Neuronal stem cell (in vitro differentiated cells): ENCODE measurements at regions not wholly inside any gene's neighbourhood (a gene's known extent, or its start where the extent isn't known, plus 50 kb on each side); places are given as distances from the start of the nearest gene placed in this dataset.
A peak's percentile ranks its signal among the peaks of the same experiment; 100 is the strongest.
"Not testable (repeated sequence)": the region's sequence is repeated elsewhere in the genome, so short reads cannot be mapped to it uniquely, and the experiment has no call there.

ENCODE experiments used
- DNase-seq: peaks from one replicate; pipeline ENCODE4 v3.0.0-alpha.2; 2013; ENCODE audit warnings: low spot score
- H2AFZ ChIP-seq: one replicate; pipeline ENCODE4 v1.6.1; 2013; ENCODE audit warnings: mild to moderate bottlenecking, low read length, inconsistent platforms
- H2AK5ac ChIP-seq: 2 replicates; pipeline ENCODE4 v1.6.1; 2013; ENCODE audit warnings: low read depth, mild to moderate bottlenecking, inconsistent platforms, low read length, moderate library complexity, mixed read lengths
- H2BK120ac ChIP-seq: 2 replicates; pipeline ENCODE4 v1.6.1; 2013; ENCODE audit warnings: low read depth, mild to moderate bottlenecking, inconsistent platforms, low read length, moderate library complexity, mixed read lengths
- H2BK12ac ChIP-seq: one replicate; pipeline ENCODE4 v1.6.1; 2013; ENCODE audit warnings: low read length, inconsistent platforms
- H2BK15ac ChIP-seq: 2 replicates; pipeline ENCODE4 v1.6.1; 2013; ENCODE audit warnings: mild to moderate bottlenecking, low read length, inconsistent platforms, mixed read lengths
- H2BK5ac ChIP-seq: one replicate; pipeline ENCODE4 v1.6.1; 2013; ENCODE audit warnings: inconsistent platforms, mild to moderate bottlenecking, low read length, moderate library complexity
- H3K14ac ChIP-seq: one replicate; pipeline ENCODE4 v1.6.1; 2013; ENCODE audit warnings: low read length, inconsistent platforms
- H3K18ac ChIP-seq: 2 replicates; pipeline ENCODE4 v1.6.1; 2013; ENCODE audit warnings: low read length, inconsistent platforms
- H3K23ac ChIP-seq: 2 replicates; pipeline ENCODE4 v1.6.1; 2013; ENCODE audit warnings: low read depth, mild to moderate bottlenecking, mixed read lengths, low read length, inconsistent platforms; ENCODE audit not compliant: poor library complexity
- H3K27ac ChIP-seq: replicated peaks from 3 replicates; pipeline ENCODE4 v1.5.1; 2013; ENCODE audit warnings: low read length, inconsistent platforms
- H3K27me3 ChIP-seq, 3 experiments: 2 replicates each; pipeline ENCODE4 v1.6.1; 2013; ENCODE audit warnings: low read length in 3 of 3, mild to moderate bottlenecking in 2 of 3, inconsistent platforms in 1 of 3, low read depth in 1 of 3, mixed read lengths in 1 of 3, moderate library complexity in 1 of 3; ENCODE audit not compliant: control insufficient read depth in 3 of 3, insufficient read depth in 3 of 3
- H3K36me3 ChIP-seq, 2 donors: replicated peaks in 1 of 2; 2 replicates each; pipeline ENCODE4 v1.6.1; 2013; ENCODE audit warnings: low read length in 2 of 2; ENCODE audit not compliant: control insufficient read depth in 2 of 2, insufficient read depth in 2 of 2
- H3K4ac ChIP-seq: 2 replicates; pipeline ENCODE4 v1.6.1; 2013; ENCODE audit warnings: inconsistent platforms, mild to moderate bottlenecking, low read length, moderate library complexity
- H3K4me1 ChIP-seq, 2 donors: 1 replicate in 1 of 2; 2 replicates in 1 of 2; pipeline ENCODE4 v1.6.1; 2013; ENCODE audit warnings: low read length in 2 of 2, low read depth in 1 of 2; ENCODE audit not compliant: control insufficient read depth in 2 of 2, insufficient read depth in 1 of 2
- H3K4me2 ChIP-seq: one replicate; pipeline ENCODE4 v1.6.1; 2013; ENCODE audit warnings: mild to moderate bottlenecking, low read length, inconsistent platforms; ENCODE audit not compliant: insufficient read depth, poor library complexity, severe bottlenecking
- H3K4me3 ChIP-seq, 2 donors: 2 replicates each; pipeline ENCODE4 v1.5.1; 2013; ENCODE audit warnings: low read length in 2 of 2, mild to moderate bottlenecking in 2 of 2, inconsistent platforms in 1 of 2, moderate library complexity in 1 of 2
- H3K79me1 ChIP-seq: one replicate; pipeline ENCODE4 v1.6.1; 2013; ENCODE audit warnings: low read depth, mild to moderate bottlenecking, inconsistent platforms, low read length, moderate library complexity
- H3K9ac ChIP-seq: one replicate; pipeline ENCODE4 v1.6.1; 2013; ENCODE audit warnings: mild to moderate bottlenecking, low read depth, low read length, inconsistent platforms; ENCODE audit not compliant: poor library complexity
- H3K9me3 ChIP-seq, 2 donors: replicated peaks in 1 of 2; 2 replicates each; pipeline versions ENCODE3 to v1.6.1; 2013; ENCODE audit warnings: low read length in 2 of 2, mild to moderate bottlenecking in 2 of 2, inconsistent platforms in 1 of 2, low read depth in 1 of 2, mixed read lengths in 1 of 2, moderate library complexity in 1 of 2; ENCODE audit not compliant: control insufficient read depth in 2 of 2, insufficient read depth in 1 of 2
- H4K8ac ChIP-seq: one replicate; pipeline ENCODE4 v1.6.1; 2013; ENCODE audit warnings: low read depth, mild to moderate bottlenecking, inconsistent platforms, low read length, moderate library complexity
- H4K91ac ChIP-seq: one replicate; pipeline ENCODE4 v1.6.1; 2013; ENCODE audit warnings: low read length, low read depth, mild to moderate bottlenecking, inconsistent platforms; ENCODE audit not compliant: poor library complexity
- WGBS, 2 donors: extraction: QIAGEN DNeasy Blood & Tissue Kit; methylation state at CpG; one replicate each; pipeline ENCODE4 v1.1.7; 2013; ENCODE audit warnings: missing lambda C conversion rate in 2 of 2, mixed read lengths in 1 of 2; ENCODE audit not compliant: insufficient read length in 2 of 2, insufficient replicate concordance in 1 of 2; ENCODE audit errors: extremely low coverage in 2 of 2; 5-methylcytosine and 5-hydroxymethylcytosine counted together

- no peak overlapping the region for H3K4me3 ChIP-seq
- no peak overlapping the region for H4K8ac ChIP-seq
- no peaks in the 10 kb centered on the region for H3K36me3 ChIP-seq
- no peak overlapping the region for H3K4me2 ChIP-seq
- no peak overlapping the region for H2AK5ac ChIP-seq
- H4K91ac ChIP-seq: no peak overlapping the region
- H3K4me1 ChIP-seq: peaks cover 0 to 1% of the 10 kb centered on the region in 2 donors
- H3K9me3 ChIP-seq: no peaks in the 10 kb centered on the region
- no CpG with 5 or more reads among the region's 2 CpGs for WGBS, 2 donors
- no peak overlapping the region for H3K23ac ChIP-seq
- no peak overlapping the region for H3K18ac ChIP-seq
- no peak overlapping the region for H2BK5ac ChIP-seq
- no peak overlapping the region for H2BK12ac ChIP-seq
- no peaks in the 10 kb centered on the region for H3K27me3 ChIP-seq
- no peak overlapping the region for H2BK15ac ChIP-seq
- H3K4ac ChIP-seq: no peak overlapping the region
- DNase-seq: no peak
- no peak overlapping the region for H2AFZ ChIP-seq
- no peaks in the 10 kb centered on the region for H3K79me1 ChIP-seq
- H3K14ac ChIP-seq: no peak overlapping the region
- H3K9ac ChIP-seq: no peak overlapping the region
- H2BK120ac ChIP-seq: no peak overlapping the region
- no peak overlapping the region for H3K27ac ChIP-seq
These were observed 168.1 kb downstream of the FCRL5 start for GRCh38 chr1:157384258-157384657.

GRCh38 chr1:157382351-157382750 lies 170.0 kb downstream of the FCRL5 start:
- Histone ChIP-seq H3K4me1 (peaks cover 0 to 4% of the 10 kb centered on the region in 2 donors), H3K14ac (no peak overlapping the region), H3K27ac (no peak overlapping the region), H2AK5ac (no peak overlapping the region), H3K4me2 (no peak overlapping the region), H3K4me3 (no peak overlapping the region), H3K79me1 (no peaks in the 10 kb centered on the region), H2BK15ac (no peak overlapping the region), H2BK5ac (no peak overlapping the region), H3K36me3 (no peaks in the 10 kb centered on the region), H2BK120ac (no peak overlapping the region), H3K4ac (no peak overlapping the region), H2AFZ (no peak overlapping the region), H3K27me3 (no peaks in the 10 kb centered on the region), H4K91ac (no peak overlapping the region), H3K9ac (no peak overlapping the region), H3K9me3 (no peaks in the 10 kb centered on the region), H2BK12ac (no peak overlapping the region), H3K18ac (no peak overlapping the region), H4K8ac (no peak overlapping the region), H3K23ac (no peak overlapping the region)
- no peak for DNase-seq
- no CpG with 5 or more reads among the region's 1 CpG for WGBS, 2 donors

GRCh38 chr1:157380523-157380922 lies 171.8 kb downstream of the FCRL5 start:
- Histone ChIP-seq H3K23ac (no peak overlapping the region), H3K9ac (no peak overlapping the region), H3K4me3 (peak overlapping the region in 1 of 2 donors; percentile 21), H2AK5ac (no peak overlapping the region), H3K4me1 (peaks cover 0 to 4% of the 10 kb centered on the region in 2 donors), H2BK120ac (no peak overlapping the region), H2BK12ac (no peak overlapping the region), H3K4ac (no peak overlapping the region), H3K36me3 (no peaks in the 10 kb centered on the region), H4K8ac (no peak overlapping the region), H3K18ac (no peak overlapping the region), H3K9me3 (no peaks in the 10 kb centered on the region), H3K27me3 (no peaks in the 10 kb centered on the region), H3K79me1 (no peaks in the 10 kb centered on the region), H2AFZ (no peak overlapping the region), H4K91ac (no peak overlapping the region), H3K27ac (no peak overlapping the region), H2BK5ac (no peak overlapping the region), H2BK15ac (no peak overlapping the region), H3K14ac (no peak overlapping the region), H3K4me2 (no peak overlapping the region)
- WGBS, 2 donors: no CpG with 5 or more reads among the region's 6 CpGs
- DNase-seq: no peak

- not testable (repeated sequence) for H3K79me1 ChIP-seq, H3K36me3 ChIP-seq, H2BK5ac ChIP-seq, H4K91ac ChIP-seq, H2BK120ac ChIP-seq, H2AFZ ChIP-seq, H3K4ac ChIP-seq, H2AK5ac ChIP-seq, H3K23ac ChIP-seq, H3K14ac ChIP-seq, H3K4me1 ChIP-seq, H3K4me3 ChIP-seq, H3K27me3 ChIP-seq, H4K8ac ChIP-seq, H2BK15ac ChIP-seq, H3K27ac ChIP-seq, H3K4me2 ChIP-seq, H3K9ac ChIP-seq, H3K9me3 ChIP-seq, H2BK12ac ChIP-seq
- WGBS, 2 donors: no CpG with 5 or more reads among the region's 8 CpGs
- peak overlapping the region; percentile 6 for H3K18ac ChIP-seq
- peak; percentile 37 for DNase-seq
These were observed 175.0 kb downstream of the FCRL5 start for GRCh38 chr1:157377280-157377713.
